ENCODE measurements at regions not wholly inside any gene's neighbourhood (a gene's known extent, or its start where the extent isn't known, plus 50 kb on each side); places are given as distances from the start of the nearest gene placed in this dataset.
A peak's percentile ranks its signal among the peaks of the same experiment; 100 is the strongest.

DNA sequence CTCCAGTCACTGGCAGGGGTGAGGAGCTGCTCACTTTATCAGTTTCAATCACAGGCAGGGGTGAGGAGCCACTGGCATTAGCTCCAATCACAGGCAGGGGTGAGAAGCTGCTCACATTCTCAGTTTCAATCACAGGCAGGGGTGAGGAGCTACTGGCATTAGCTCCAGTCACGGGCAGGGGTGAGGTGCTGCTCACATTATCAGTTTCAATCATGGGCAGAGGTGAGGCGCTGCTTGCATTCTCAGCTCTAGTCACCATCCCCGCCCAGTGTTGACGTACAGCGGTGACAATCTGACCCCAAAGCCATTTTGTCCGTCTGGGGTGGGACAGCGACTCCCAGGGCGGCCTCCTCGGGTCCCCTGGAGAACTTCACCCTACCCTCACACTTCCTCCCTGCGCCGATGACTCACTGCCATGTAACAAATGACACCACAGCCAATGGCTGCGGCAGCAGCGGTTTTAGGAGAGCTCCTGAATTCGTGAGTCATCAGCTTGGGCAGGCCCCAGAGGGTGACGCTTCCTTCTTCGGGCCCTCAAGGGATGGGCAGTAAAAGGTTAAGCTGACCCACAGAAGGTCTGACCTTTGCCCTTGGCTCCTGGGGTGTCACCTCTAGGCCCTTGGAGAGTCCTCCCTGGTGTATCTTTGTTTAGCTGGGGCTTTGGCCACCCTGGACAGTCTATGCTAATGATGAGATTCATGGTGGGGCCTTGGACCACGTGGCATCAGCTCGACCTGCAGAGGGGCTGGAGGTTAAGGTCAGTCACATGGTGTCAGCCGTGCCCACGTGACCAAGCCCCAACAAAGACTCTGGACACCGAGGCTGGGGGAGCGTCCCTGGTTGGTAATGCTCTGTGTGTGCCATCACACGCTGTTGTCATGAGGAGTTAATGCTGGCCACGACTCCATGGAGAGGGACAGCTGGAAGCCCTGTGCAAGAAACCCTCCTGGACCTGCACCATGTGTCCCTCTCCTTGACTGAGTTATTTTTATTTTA lies 171.7 kb downstream of the C16orf95 start:
- ChIA-PET CTCF (interaction anchor here (0.7 kb wide), 1 partner anchor 9 kb away, joined by 5 read pairs; no protein-coding TSS in a partner anchor), POLR2A (ENCODE audit: low non-redundant PET) (interaction anchor here (0.6 to 0.7 kb wide), 3 partner anchors 9 to 1468 kb away, joined by 4 to 8 read pairs (median 5); no protein-coding TSS in a partner anchor)
- peak; percentile 30 for DNase-seq (ENCODE audit: low spot score)
- no peak overlapping the region for H3K27ac ChIP-seq
- TF ChIP-seq, protein P1, sequence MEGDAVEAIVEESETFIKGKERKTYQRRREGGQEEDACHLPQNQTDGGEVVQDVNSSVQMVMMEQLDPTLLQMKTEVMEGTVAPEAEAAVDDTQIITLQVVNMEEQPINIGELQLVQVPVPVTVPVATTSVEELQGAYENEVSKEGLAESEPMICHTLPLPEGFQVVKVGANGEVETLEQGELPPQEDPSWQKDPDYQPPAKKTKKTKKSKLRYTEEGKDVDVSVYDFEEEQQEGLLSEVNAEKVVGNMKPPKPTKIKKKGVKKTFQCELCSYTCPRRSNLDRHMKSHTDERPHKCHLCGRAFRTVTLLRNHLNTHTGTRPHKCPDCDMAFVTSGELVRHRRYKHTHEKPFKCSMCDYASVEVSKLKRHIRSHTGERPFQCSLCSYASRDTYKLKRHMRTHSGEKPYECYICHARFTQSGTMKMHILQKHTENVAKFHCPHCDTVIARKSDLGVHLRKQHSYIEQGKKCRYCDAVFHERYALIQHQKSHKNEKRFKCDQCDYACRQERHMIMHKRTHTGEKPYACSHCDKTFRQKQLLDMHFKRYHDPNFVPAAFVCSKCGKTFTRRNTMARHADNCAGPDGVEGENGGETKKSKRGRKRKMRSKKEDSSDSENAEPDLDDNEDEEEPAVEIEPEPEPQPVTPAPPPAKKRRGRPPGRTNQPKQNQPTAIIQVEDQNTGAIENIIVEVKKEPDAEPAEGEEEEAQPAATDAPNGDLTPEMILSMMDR (conservative IDR thresholded peaks at IDR 0.05; ENCODE audit: low read depth) = no peak

DNA sequence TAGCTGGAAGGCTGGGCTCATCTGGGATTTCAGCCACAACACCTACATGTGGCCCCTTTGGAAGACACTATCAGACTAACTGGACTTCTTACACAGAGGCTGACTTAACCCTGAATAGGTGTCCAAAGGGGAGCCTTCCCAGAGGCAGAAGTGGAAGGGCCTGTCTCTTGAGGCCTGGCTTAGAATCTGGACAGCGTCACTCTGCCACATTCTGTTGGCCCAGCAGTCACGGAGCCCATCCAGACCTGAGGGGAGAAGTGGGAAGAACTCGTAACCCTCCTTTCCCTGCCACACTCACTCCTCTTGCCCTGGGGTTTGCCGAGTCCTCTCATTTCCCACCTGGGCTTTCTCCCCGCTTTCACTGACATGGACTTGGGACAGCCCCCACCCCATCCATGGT lies 170.5 kb downstream of the C16orf95 start:
- TF ChIP-seq, protein P1 (conservative IDR thresholded peaks at IDR 0.05; ENCODE audit: low read depth) = no peak
- ChIA-PET POLR2A (ENCODE audit: low non-redundant PET) (no interaction called here), CTCF (no interaction called here)
- H3K27ac ChIP-seq = no peak overlapping the region
- DNase-seq (ENCODE audit: low spot score) = no peak

GRCh38 chr16:87149051-87149450 lies 168.1 kb downstream of the C16orf95 start:
- no peak for DNase-seq (ENCODE audit: low spot score)
- ChIA-PET CTCF (interaction anchor here (1.0 kb wide), 1 partner anchor 15 kb away, joined by 6 read pairs; no protein-coding TSS in a partner anchor), POLR2A (ENCODE audit: low non-redundant PET) (no interaction called here)
- TF ChIP-seq, protein P1 (conservative IDR thresholded peaks at IDR 0.05; ENCODE audit: low read depth) = no peak
- H3K27ac ChIP-seq = no peak overlapping the region

- ChIA-PET POLR2A (ENCODE audit: low non-redundant PET) (no interaction called here), CTCF (interaction anchor here (0.6 to 1.0 kb wide), 2 partner anchors 14 to 1077 kb away, joined by 4 to 6 read pairs; no protein-coding TSS in a partner anchor)
- H3K27ac ChIP-seq = no peak overlapping the region
- DNase-seq (ENCODE audit: low spot score) = no peak
- TF ChIP-seq, protein P1 (conservative IDR thresholded peaks at IDR 0.05; ENCODE audit: low read depth) = no peak
These were observed 166.9 kb downstream of the C16orf95 start for GRCh38 chr16:87150262-87150661.

DNA sequence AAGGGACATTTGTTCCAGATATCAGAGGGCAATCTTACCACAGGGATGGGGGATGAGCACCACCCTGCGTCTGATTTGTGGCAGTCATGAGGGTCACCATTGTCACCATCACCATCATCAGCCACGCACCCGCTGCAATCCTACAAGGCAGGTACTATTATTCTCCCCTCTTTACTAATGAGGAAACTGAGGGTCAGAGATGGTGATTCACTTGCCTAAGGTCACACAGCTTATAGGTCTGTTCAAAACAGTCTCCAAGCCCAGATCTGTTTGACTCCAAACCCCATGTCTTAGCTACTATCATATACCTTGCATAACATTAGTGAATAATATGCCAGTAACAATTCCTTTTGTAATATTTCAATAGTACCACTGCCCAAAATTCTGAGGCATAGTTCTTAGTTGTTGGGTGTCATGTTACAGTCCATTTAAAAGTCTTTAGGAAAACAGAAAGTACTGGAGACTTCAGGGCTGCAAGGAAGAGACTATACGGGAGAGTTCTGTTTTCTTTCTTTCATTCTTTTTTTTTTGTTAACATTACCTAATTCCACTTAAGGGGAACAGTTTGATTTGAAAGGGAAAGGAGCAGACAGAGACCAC lies 166.4 kb downstream of the C16orf95 start:
- H3K27ac ChIP-seq = no peak overlapping the region
- ChIA-PET POLR2A (ENCODE audit: low non-redundant PET) (no interaction called here), CTCF (interaction anchor here (0.6 kb wide), 1 partner anchor 1078 kb away, joined by 4 read pairs; no protein-coding TSS in a partner anchor)
- no peak for DNase-seq (ENCODE audit: low spot score)
- TF ChIP-seq, protein P1 (conservative IDR thresholded peaks at IDR 0.05; ENCODE audit: low read depth) = no peak

DNA sequence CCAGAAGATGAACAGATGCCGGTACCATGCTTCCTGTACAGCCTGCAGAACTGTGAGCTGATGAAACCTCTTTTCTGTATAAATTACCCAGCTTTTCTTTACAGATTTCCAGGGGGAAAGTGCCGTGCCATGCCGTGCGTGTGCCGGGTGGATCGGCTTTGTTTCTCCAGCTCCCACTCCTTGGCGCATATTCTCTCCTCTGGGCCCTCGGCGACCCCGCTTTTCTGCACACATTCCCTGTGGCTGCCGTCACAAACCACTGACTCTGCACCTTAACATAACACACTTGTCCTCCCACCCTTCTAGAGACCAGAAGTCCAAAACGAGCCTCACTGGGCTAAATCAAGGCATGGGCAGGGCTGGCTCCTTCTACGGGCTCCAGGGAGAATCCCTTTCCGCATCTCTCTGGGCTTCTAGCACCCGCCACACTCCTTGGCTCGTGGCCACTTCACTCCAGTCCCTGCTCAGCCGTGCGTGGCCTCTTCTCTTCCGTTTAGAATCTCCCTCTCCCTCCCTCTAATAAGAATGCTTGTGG lies 164.9 kb downstream of the C16orf95 start:
- no peak overlapping the region for H3K27ac ChIP-seq
- DNase-seq (ENCODE audit: low spot score) = no peak
- POLR2A ChIA-PET (ENCODE audit: low non-redundant PET) = no interaction called here
- TF ChIP-seq, protein P1 (conservative IDR thresholded peaks at IDR 0.05; ENCODE audit: low read depth) = no peak
- CTCF ChIA-PET = no interaction called here

Data from RWPE1 (cell line).